ENCODE measurements at regions not wholly inside any gene's neighbourhood (a gene's known extent, or its start where the extent isn't known, plus 50 kb on each side); places are given as distances from the start of the nearest gene placed in this dataset.

DNA sequence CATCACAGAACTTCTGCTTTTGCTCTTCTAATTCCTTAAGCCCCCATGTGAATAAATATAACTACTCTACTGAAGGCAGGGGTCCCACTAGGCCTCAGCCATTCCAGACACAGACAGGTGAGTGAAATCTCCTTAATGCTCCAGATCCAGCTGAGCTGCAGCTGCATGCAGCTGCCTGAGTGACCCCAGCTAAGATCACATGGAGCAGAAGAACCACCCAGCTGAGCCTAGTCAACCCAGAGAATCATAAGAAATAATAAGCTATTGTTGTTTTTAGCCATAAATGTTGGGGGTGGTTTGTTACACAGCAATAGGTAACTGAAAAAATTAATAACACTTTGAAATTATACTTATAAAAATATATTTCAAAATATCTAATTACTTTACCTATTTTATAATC lies 220.3 kb downstream of the SIPA1L2 start:
- no peak for ATAC-seq

DNA sequence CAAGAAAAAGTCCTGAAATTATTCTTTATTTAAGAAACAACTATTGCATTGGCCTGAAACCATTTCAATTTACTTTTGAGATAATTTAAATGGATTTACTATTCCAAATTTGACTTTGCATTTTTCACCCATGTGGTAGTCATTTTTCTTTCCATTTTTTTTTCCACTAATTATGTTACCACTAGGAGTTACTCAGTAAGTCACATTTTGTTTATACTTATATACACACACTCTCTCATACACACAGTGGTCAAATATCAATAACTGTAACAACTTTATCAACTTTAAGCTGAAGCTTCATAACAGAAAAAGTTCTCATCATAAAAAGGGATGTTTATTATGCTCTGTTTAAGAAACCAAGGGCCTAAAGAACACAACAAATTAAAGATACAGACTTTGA lies 222.8 kb downstream of the SIPA1L2 start:
- no peak for ATAC-seq

DNA sequence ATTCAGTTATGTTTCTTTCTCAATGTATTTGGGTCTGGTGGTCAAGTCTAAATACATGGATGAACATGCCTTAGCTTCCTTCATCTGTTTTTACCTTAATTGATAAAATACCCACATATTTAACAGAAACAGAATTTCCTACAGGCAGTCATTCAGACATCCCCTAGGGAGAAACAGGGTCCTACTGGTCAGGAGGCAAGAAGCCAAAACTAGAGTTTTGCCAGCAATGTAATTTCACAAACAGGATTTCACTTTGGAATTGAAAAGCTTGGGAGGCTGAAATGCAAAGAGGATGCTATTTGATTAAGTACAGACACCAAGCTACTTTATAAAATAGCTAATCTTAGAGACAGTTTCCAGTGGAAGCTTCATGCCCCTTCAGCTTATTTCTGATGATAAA lies 224.2 kb downstream of the SIPA1L2 start:
- ATAC-seq = no peak

DNA sequence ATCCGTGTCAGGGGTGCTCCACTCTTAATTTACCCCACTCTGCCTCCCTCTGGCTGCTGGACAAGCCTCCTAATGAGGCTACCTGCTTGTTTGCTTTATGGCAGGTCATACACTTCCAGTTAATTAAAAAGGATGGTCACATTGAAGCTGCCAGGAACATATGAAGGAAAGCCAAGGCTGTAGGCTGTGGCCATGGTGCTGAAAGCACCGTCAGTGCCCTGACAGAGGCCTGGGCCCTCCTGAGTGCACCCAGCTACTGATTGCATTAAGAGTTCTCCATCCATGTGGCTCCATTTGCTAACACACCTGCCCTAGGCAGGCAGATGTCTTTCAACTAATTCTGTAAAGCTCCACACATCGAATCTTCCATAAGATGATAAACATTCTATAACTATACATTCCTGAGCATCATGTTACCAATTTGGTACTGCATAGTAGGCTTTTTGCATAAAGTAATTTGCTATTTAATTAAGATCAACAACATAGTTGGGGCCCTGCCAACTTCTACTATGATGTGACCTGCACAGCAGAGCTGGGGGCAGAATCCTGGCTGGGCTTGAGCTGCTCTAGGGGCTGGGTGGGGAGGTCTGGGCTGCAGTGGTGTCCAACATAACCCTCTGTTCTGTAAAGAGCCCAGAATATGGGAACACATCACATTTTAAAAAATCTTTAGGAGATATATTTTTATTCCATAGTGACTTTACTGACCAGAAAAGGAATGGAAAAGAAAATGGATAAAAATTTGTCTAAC lies 224.8 kb downstream of the SIPA1L2 start:
- ATAC-seq = no peak

DNA sequence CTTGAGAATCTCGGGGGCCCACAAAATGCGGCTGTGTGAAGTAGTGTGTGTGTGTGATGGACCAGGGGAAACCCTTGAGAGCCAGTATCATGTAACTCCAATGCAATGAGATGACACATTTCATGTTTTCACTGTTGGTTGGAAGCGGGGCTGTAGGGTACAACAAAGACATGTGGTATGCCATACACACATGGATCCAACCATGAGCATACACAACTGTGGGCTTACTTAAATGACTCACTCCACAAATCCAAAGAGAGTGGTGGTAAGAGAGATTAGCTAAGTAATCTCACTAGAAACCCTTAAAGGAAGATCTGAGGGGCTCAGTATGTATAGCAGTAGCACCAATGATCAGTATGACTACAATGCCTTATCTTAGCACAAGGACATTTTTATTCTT lies 225.7 kb downstream of the SIPA1L2 start:
- ATAC-seq = no peak

DNA sequence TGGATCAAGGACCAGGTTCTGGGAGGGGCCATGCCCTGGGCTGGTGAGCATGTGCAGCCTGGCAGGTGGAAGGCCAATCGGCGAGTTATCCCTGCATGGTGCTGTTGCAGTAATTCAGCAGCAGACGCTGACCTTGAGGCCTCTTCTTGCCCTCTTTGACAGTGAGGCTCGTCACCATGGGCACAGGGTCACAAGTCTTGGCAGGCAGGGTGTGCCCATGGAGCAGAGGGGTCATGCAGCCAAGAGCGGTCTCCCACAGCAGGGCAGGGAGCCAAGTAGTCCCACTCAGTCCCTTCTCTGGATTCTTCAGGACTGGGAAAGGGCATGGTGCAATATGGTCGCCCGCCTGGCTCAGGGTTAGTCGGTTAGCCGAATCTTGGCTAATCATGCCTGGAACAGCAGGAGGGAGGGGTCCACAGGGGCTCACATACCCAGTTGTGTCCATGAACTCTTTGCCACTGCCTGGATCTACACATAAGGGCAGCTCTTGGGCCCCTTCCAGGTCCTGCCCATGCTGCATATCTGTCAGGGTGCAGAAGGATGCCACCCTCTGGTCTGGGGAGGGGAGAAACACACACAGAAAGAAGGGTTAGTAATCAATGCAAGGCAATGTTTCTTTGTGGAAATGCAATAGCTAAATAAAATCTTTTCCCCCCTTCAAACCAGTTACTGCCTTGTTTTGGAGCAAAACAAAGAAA lies 226.8 kb downstream of the SIPA1L2 start:
- ATAC-seq = no peak

DNA sequence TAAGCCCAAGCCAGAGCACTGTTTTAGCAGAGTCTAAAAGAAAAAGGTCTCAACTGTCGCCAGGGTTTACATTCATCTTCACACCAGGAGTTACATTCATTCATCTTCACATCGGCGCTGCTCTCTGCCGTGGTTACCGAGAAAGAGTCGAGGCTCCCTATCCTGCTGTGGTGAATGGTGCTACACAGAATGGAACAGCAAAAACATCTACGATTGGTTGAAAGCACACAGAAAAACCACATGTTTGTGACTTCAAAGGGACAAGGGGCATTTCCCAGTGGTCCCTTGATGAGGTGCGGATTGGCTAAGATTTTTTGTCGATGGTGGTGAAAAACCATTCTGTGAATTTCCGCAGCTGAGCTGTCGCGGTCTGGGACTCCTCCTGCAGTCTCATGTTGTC lies 231.1 kb downstream of the SIPA1L2 start:
- ATAC-seq = no peak

DNA sequence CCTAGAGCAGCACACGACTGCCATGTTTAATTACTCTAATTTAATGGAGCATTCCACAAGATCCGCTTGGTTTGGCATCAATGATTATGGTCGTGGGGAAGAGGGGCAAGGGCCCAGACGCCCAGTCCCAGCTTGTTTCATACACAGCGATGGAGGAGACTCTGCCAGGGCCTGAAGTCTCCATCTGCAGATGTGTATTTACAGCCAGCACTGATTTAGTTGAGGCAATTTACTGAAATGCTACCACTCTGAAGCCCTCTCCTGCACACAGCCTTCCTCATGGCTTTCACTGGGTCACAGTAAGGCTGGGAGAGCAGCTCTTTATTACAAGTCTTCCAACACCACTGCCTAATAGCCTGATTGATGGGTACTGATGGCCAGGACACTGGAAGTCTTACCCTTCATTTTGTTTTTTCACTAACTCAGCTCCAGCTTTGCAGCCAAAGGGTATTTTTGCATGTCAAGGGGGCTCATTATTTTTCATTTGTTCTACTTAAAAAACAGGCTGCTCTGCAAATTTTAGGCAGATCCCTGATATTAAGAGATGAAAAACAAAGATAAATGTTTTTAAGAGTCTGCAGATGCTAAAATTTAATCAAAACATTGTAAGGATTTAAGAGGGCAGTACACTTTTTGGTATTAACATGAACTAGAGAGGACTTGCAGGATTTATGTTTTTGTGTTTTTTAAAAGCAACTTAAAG lies 236.3 kb downstream of the SIPA1L2 start:
- ATAC-seq = no peak

DNA sequence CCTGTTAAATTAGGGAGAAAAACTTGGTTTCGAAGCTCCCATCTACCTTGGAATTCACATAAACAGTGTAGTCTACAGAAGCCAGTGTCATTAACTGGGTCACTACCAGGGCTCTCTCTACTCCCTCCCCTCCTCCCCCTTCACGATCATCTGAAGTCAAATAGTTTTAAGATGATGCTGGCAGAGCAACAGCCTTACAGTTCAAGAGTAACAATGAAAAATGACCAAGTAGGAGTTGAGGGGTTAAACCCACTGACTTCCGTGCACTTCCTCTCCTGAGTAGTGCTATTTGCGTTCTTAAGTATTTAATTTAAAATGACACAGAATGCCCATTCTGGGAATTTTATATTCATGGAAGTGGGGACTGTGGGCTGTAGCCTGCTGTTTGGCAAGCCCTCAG lies 236.9 kb downstream of the SIPA1L2 start:
- no peak for ATAC-seq

DNA sequence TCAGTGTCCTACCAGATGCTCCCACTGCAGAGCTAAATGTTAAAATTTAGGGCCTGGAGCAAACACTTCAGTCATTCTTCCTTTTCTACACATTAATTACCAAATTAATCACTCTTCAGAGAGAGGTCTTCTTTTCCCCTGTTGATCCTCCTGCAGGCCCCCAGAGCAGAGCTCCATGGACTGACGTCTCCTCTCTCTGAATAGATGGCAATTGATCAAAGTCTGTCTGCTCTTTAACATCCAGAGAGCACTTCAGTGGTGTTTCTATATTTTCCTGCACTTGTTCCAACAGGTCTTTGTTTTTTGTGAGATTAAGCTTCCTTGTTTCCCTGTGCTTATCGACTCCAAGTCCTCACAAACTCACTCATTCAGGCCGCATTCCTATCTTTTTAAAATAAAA lies 239.3 kb downstream of the SIPA1L2 start:
- no peak for ATAC-seq

DNA sequence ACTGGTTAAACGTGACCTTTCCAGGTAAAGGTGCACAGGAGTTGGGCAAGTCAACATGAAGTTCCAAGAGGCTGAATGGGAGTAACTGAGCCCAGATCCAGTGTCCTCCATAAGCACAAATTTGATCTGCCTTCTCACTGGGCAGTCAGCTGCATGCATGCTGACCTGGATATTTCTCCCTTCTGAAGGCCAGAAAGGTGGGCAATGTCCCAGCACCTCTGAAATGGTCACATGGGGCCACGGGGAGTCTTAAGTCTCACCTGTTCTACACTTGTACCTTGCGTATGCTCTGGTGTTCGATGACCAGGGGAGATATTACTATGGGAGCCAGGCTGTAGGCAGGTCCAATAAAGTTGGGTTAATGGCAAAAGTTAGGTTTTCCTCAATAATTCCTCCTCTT lies 240.2 kb downstream of the SIPA1L2 start:
- ATAC-seq = no peak

DNA sequence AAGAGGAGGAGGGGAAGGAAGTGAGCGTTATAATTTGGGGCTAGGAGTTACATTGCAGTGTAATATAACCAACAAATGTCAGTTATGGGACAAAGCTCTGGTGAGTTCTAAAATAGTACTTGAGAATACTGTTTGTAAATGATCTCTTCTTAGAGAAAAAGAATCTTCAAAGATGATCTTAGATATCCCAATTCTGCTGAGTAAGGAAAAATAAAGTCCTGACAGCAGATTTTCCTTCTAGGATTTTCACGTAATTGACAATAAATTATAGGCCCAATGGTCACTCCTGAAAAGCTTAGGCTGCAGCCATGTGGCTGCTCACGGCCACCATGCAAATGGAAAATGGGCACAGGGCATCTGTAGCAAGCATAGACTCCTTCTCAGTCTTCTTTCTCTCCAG lies 241.6 kb downstream of the SIPA1L2 start:
- ATAC-seq = no peak

DNA sequence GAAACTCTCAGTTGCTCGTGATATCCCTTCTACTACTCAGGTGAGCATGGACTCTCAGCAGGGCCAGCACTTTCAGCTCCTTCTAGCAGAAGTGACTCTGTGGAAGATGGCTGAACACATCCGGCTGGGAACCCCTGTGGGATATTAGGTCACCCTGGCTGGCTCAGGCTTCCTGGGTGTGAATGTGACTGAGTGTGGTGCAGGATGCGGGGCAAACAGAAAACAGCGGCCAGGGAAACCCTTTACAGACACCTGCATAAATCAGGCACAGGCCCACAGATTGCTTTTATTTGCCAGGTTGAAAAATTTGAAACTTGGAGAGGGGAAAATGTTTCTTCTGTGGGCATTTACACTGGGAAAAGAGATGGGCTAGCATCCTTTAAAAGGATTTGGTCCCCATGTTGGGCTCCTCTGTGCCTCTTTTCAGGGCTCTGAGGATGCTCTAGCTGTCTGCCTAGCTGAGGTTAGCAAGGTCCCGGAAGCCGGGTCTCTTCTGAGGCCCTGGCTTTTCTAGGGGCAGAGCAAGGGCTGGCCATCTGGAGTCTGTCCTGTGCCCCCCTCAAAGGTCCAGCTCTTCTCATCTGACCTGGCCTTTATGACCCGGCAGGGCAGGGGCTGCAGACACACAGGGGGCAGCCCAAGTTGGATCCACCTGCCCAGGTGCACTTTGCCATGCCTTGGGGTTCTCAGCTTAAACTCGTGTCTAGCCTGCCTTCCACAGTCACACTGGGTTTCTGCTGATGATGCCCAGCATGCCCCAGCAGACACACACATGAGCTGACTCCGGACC lies 243.0 kb downstream of the SIPA1L2 start:
- no peak for ATAC-seq

DNA sequence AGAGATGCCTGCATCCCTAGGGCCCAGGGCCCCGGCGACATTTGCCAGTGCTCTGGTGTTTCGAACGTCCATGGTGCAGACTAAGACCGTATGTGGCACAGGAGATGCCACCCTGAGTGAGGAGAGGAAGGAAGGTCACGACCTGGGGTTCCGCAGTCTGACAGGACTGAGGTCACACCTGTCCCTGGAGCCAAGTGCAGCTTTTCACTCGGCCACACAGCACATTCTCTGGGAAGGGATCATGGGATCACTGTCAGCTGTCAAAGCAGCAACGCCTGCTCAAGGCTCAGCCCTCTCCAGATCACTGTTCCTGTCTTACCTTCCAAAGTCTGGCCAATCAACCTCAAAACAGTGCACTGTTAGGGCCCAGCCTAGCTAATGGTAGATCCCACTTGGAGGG lies 243.6 kb downstream of the SIPA1L2 start:
- no peak for ATAC-seq

DNA sequence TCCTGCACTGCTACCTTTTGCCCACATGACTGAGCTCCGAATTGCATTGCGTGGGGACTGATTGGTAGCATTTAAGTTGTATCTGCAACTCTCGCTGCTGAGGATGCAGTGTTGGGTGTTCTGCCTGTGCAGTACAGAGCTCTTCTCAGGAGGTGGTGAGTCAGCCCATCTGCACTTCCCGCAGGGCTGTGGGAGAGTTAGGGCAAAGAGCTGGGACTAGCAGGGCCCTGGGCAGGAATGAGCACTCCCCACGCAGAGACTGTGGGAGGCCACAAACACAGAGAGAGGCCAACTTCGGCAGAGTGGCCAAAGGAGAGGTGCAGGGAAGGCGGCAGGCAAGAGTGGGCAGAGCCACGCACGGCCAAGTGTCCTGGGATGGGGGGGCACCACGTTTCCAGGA lies 244.7 kb downstream of the SIPA1L2 start:
- no peak for ATAC-seq

DNA sequence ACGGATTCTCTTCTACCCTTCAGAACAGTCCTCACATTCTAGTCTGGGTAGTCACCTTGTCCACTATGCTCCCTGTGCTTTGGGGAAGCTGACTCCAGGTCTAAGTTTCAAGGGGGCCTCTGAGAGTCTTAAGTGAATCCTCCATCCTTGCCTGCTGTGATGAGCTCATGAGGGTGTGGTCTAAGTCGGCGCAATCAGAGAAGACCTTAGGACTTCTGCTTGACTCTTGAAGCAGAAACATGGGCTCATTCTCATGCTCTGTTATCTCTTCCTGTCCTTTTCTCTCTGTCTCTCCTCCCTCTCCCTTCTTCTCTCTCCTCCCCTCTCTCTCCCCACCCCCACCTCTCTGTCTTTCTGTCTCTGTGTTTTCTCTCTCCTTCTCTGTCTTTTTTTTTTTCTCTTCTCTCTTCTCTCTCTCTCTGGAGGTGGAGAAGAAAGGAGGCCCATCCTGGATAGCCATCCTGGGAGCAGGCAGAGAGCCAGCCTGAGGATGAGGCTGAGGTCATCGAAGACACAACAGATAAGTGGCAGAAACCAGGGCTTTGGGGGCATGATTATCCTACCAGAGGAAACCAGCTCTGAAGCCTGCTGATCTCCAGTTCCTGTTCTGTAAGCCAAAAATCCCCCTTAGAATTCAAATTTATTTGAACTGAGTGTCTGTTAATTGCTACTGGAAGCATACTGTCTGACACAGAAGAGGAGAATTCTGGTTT lies 245.6 kb downstream of the SIPA1L2 start:
- no peak for ATAC-seq

DNA sequence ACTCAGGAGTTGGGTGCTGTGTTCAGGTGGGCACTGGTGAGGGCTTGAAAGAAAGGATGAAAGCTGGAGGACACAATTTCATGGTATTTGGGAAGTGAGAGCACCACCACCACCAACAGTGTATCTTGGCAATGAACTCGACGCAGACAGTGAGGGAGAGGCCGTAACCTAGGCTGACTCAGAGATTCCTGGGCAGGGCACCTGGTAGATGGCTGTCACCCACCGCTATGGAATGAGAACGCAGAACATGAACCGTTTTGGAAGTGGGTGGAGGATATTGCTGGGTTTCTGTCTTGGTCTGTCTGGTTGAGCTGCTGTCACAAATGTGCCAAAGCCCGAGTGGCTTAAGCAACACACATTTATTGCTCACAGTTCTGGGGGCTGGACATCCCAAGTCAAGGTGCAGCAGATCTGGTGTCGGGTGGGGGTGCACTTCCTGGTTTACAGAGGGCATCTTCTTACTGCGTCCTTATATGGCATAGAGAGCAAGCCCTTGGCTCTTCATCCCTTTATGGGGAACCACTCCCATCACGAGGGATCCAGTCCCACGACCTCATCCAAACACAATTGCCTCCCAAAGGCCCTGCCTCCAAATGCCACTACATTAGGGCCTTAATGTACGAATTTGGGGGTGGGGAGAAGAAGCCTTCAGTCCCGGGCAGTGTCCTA lies 246.3 kb downstream of the SIPA1L2 start:
- ATAC-seq = no peak

DNA sequence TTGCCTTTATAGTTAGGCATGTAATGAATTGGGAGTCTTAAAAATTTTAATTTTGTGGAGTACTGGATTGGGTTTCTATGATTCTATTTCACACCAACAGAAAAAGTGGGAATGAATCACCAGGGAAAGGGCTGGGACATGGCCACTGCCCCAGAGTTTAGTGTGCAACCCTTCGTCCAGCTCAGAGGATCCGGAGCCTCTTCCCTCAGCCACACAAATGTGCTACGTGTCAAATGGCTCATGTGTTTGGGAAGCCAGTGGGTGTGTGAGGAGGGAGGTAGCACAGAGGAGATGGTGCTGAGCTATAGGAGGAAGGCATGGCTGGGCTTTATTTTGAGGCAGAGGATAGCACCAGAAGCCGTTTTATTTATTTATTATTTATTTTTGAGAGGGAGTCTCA lies 247.3 kb downstream of the SIPA1L2 start:
- ATAC-seq = no peak

DNA sequence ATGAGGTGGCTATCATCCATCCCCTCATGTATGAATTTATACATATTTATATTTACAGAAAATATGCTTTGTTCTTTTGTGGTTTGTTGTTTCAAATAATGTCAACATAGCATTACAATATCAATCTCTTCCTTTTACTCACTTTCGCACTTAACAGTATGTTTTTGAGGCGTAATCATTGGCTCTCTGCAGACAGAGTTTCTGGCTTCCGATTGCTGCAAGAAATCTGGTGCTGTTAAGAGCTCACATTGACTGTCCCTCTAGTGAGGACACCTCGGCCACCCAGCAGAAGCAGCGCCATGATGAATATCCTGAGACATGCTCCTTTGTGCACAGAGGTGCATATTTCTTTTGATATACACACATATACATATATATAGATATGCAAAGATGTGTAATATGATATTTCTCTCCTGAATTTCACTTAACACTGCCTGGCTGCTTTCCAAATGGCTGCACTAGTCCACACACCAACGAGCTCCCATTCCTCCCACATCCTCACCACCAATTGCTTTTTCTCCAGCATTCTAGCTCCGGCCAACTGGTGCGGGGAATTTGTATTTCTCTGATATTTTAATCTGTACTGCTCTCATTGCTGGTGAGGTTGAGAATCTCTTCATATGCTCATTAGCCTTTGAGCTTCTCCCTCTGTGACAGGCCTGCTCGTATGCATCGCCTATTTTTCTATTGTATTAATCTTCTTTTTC lies 248.4 kb downstream of the SIPA1L2 start:
- ATAC-seq = no peak

DNA sequence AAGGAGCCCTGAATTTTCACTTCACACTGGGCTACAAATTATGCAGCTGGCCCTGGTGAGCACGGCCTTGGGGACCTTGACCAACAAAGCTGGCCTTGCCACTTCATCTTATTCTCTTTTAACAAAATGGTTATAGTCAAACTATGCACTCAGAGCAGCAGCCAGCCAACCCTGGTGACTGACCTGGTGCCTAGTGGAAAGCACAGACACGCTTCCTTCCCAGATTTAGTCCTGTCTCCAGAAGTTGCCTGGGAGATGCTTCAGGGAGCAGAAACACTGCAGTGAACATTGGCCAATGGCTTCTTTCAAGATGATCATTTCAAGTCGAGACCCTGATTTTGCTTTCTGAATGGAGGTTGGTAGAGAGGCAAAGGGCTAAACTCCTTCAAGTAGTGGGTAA lies 249.3 kb downstream of the SIPA1L2 start:
- no peak for ATAC-seq

DNA sequence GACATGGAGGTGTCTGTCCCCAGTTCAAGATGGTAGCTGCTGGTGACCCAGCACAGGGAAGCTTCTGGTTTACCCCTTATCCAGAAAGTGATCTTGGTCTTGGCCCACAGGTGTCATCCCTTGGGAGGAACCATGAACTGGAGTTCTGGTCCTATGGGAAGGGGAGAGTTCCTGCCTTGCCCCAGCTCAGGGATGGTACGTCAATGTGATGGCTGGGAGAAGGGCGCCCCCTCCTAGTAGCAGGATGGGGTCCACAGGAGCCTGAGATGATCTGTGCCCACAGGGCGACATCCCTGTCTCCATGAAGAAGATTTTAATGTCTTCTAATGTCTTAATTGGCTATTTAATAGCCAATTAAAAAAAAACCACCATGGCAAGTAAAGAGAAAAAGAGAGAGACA lies 249.8 kb downstream of the SIPA1L2 start:
- ATAC-seq = no peak

Data from activated CD4-positive, CD25-positive, alpha-beta regulatory T cell treated with anti-CD3 and anti-CD28 coated beads, Interleukin-2, amount 50 U/mL, for 24 hours (primary cell).